Endothelial cell of umbilical vein (primary cell): ENCODE measurements at regions not wholly inside any gene's neighbourhood (a gene's known extent, or its start where the extent isn't known, plus 50 kb on each side); places are given as distances from the start of the nearest gene placed in this dataset.
"Not testable (repeated sequence)": the region's sequence is repeated elsewhere in the genome, so short reads cannot be mapped to it uniquely, and the experiment has no call there.

ENCODE experiments used
- BruUV-seq: library from RNA; stranded (reverse); fragments of 400-500 nt; replicated peaks from 2 replicates; lab custom pipeline; 2021; lab: Mats Ljungman, UMichigan
- CTCF ChIA-PET: fragments of 300-600, 350-600 bp; sonication (Branson Sonifier 250); formaldehyde crosslinking; loops from one replicate; lab custom pipeline; 2021; ENCODE audit warnings: antibody characterized with exemption, inconsistent platforms; lab: Charles Lee
- POLR2A ChIA-PET: fragments of 300-600, 350-600 bp; sonication (Branson Sonifier 250); formaldehyde crosslinking; loops from one replicate; lab custom pipeline; 2021; ENCODE audit warnings: antibody characterized with exemption, inconsistent platforms; lab: Charles Lee
- DNase-seq: peaks from one replicate; pipeline ENCODE4 v3.0.0-alpha.2; 2011; ENCODE audit warnings: low read depth, low spot score
- FAIRE-seq: peaks from 2 replicates; lab custom pipeline; 2011; peaks lifted over from hg19 to GRCh38; lab: Jason Lieb, UNC
- H2AFZ ChIP-seq: 2 replicates; pipeline ENCODE4 v1.6.0; 2012; ENCODE audit warnings: low read depth, low read length, control low read depth, inconsistent platforms
- H3K27ac ChIP-seq: 2 replicates; pipeline ENCODE4 v1.5.1; 2011; ENCODE audit warnings: low read depth, mild to moderate bottlenecking, control low read depth, low read length, moderate library complexity; ENCODE audit not compliant: insufficient read depth
- H3K27me3 ChIP-seq, 2 experiments: 2 replicates each; pipeline versions ENCODE4 v1.6.0 to v1.6.1; 2011; ENCODE audit warnings: low read length in 2 of 2, mixed read lengths in 1 of 2; ENCODE audit not compliant: control insufficient read depth in 2 of 2, insufficient read depth in 2 of 2
- H3K36me3 ChIP-seq, 2 experiments: 2 replicates in 1 of 2; 3 replicates in 1 of 2; pipeline ENCODE4 v1.5.1; 2011; ENCODE audit warnings: low read length in 2 of 2, mild to moderate bottlenecking in 1 of 2, moderate library complexity in 1 of 2; ENCODE audit not compliant: control insufficient read depth in 2 of 2, insufficient read depth in 2 of 2; ENCODE audit errors: extremely low read depth in 1 of 2
- H3K4me1 ChIP-seq: 3 replicates; pipeline ENCODE4 v1.5.1; 2011; ENCODE audit warnings: mild to moderate bottlenecking, low read length; ENCODE audit not compliant: control insufficient read depth, insufficient read depth; ENCODE audit errors: extremely low read depth
- H3K4me2 ChIP-seq: 2 replicates; pipeline ENCODE4 v1.6.1; 2011; ENCODE audit warnings: low read length, control low read depth, mixed read lengths; ENCODE audit not compliant: insufficient read depth
- H3K4me3 ChIP-seq, 3 experiments: fragments of 200-600 bp in 1 of 3; sonication (generic), shearing (Covaris generic) in 1 of 3; replicated peaks in 1 of 3; 2 replicates each; pipeline ENCODE4 v1.5.1; 2011 to 2016; ENCODE audit warnings: control low read depth in 3 of 3, low read length in 3 of 3, mild to moderate bottlenecking in 2 of 3, inconsistent platforms in 1 of 3, low read depth in 1 of 3, moderate library complexity in 1 of 3; ENCODE audit not compliant: insufficient read depth in 1 of 3
- H3K79me2 ChIP-seq: 2 replicates; pipeline ENCODE4 v1.6.0; 2012; ENCODE audit warnings: low read length, inconsistent platforms; ENCODE audit not compliant: control insufficient read depth, insufficient read depth
- H3K9ac ChIP-seq: replicated peaks from 2 replicates; pipeline ENCODE3; 2011; ENCODE audit warnings: low read length, control low read depth; ENCODE audit not compliant: insufficient read depth; ENCODE audit errors: extremely low read depth
- H3K9me1 ChIP-seq: replicated peaks from 3 replicates; pipeline ENCODE4 v1.6.0; 2011; ENCODE audit warnings: mild to moderate bottlenecking, low read length; ENCODE audit not compliant: control insufficient read depth, insufficient read depth; ENCODE audit errors: extremely low read depth
- H3K9me3 ChIP-seq: replicated peaks from 2 replicates; pipeline ENCODE4 v1.5.1; 2012; ENCODE audit warnings: low read length, inconsistent platforms; ENCODE audit not compliant: control insufficient read depth, insufficient read depth
- H4K20me1 ChIP-seq: replicated peaks from 2 replicates; pipeline ENCODE3; 2011; ENCODE audit warnings: mild to moderate bottlenecking, low read length; ENCODE audit not compliant: control insufficient read depth, insufficient read depth; ENCODE audit errors: extremely low read depth
- EZH2 ChIP-seq: IDR thresholded peaks from 2 replicates; pipeline ENCODE4 v1.6.1; 2012; ENCODE audit warnings: borderline replicate concordance, low read depth, mild to moderate bottlenecking, moderate library complexity, low read length, inconsistent platforms; ENCODE audit not compliant: severe bottlenecking
- FOS ChIP-seq: IDR thresholded peaks from 2 replicates; pipeline ENCODE4 v1.6.1; 2011; ENCODE audit warnings: mild to moderate bottlenecking, low read length, moderate library complexity, borderline replicate concordance; ENCODE audit not compliant: insufficient read depth
- GATA2 ChIP-seq: IDR thresholded peaks from 2 replicates; pipeline ENCODE4 v1.7.0; 2011; ENCODE audit warnings: low read depth, mild to moderate bottlenecking, moderate library complexity, mixed read lengths, low read length; ENCODE audit not compliant: insufficient read length, insufficient read depth
- JUN ChIP-seq: IDR thresholded peaks from 2 replicates; pipeline ENCODE4 v1.6.1; 2011; ENCODE audit warnings: borderline replicate concordance, low read depth; ENCODE audit not compliant: insufficient read length, insufficient read depth
- MYC ChIP-seq: IDR thresholded peaks from one replicate; pipeline ENCODE4 v1.6.1; 2011; ENCODE audit warnings: mild to moderate bottlenecking, low read depth, low read length
- POLR2A ChIP-seq: IDR thresholded peaks from 2 replicates; pipeline ENCODE4 v1.6.1; 2012; ENCODE audit warnings: low read depth, mild to moderate bottlenecking, control low read depth, low read length
- POLR2AphosphoS5 ChIP-seq: IDR thresholded peaks from 2 replicates; pipeline ENCODE4 v1.6.1; 2012; ENCODE audit warnings: low read depth, mild to moderate bottlenecking, control low read depth, low read length, moderate library complexity; ENCODE audit not compliant: insufficient read depth
- dilution Hi-C: fragments of 300-500 bp; cut with MboI; formaldehyde crosslinking; loops from one replicate; pipeline ENCODE4 v1.15.0; 2019; ENCODE audit warnings: low sequenced_read_pairs; ENCODE audit not compliant: extremely low pct_ligation_motif_present
- intact Hi-C: fragments of 100-400 bp; cut with micrococcal nuclease; formaldehyde crosslinking; loops from one replicate; pipeline ENCODE4 v1.10.0; 2022
- TF ChIP-seq, protein P1 (sequence below): IDR thresholded peaks from 2 replicates; pipeline ENCODE4 v1.6.1; 2011; ENCODE audit not compliant: insufficient read depth, insufficient read length
- TF ChIP-seq, protein P2 (sequence below), 2 donors: IDR thresholded peaks; 1 replicate in 1 of 2; 2 replicates in 1 of 2; pipeline ENCODE4 v1.5.1; 2011; ENCODE audit warnings: low read length in 2 of 2, mild to moderate bottlenecking in 2 of 2, moderate library complexity in 2 of 2, control low read depth in 1 of 2, inconsistent platforms in 1 of 2, low read depth in 1 of 2; ENCODE audit not compliant: insufficient read depth in 1 of 2; ENCODE audit errors: extremely low read depth in 1 of 2

DNA sequence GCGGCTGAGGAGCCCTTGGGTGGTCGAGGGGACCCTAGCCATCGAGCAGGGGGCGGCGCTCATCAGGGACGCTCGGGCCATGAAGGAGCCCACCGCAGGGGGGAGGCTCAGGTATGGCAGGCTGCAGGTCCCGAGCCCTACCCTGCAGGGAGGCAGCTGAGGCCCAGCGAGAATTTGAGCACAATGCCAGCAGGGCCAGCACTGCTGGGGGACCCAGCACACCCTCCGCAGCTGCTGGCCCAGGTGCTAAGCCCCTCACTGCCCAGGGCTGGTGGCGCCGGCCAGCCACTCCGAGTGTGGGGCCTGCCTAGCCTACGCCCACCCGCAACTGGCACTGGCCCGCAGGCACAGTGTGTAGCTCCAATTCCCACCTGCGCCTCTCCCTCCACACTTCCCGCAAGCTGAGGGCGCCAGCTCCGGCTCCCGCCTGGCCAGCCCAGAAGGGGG, 325.4 kb upstream of the FRG1 start:
- TF ChIP-seq GATA2, result no peak
- TF ChIP-seq MYC, result no peak
- TF ChIP-seq, protein P1, sequence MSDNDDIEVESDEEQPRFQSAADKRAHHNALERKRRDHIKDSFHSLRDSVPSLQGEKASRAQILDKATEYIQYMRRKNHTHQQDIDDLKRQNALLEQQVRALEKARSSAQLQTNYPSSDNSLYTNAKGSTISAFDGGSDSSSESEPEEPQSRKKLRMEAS, result no peak
- TF ChIP-seq POLR2A, result no peak
- TF ChIP-seq EZH2, result no peak
- TF ChIP-seq JUN, result no peak
- TF ChIP-seq POLR2AphosphoS5, result no peak
- no peak for TF ChIP-seq FOS
- TF ChIP-seq, protein P2, sequence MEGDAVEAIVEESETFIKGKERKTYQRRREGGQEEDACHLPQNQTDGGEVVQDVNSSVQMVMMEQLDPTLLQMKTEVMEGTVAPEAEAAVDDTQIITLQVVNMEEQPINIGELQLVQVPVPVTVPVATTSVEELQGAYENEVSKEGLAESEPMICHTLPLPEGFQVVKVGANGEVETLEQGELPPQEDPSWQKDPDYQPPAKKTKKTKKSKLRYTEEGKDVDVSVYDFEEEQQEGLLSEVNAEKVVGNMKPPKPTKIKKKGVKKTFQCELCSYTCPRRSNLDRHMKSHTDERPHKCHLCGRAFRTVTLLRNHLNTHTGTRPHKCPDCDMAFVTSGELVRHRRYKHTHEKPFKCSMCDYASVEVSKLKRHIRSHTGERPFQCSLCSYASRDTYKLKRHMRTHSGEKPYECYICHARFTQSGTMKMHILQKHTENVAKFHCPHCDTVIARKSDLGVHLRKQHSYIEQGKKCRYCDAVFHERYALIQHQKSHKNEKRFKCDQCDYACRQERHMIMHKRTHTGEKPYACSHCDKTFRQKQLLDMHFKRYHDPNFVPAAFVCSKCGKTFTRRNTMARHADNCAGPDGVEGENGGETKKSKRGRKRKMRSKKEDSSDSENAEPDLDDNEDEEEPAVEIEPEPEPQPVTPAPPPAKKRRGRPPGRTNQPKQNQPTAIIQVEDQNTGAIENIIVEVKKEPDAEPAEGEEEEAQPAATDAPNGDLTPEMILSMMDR (IDR thresholded peaks at IDR 0.05; ENCODE audit: extremely low read depth in 1 of 2, insufficient read depth in 1 of 2, low read depth in 1 of 2, low read length in 2 of 2), result no peak

DNA sequence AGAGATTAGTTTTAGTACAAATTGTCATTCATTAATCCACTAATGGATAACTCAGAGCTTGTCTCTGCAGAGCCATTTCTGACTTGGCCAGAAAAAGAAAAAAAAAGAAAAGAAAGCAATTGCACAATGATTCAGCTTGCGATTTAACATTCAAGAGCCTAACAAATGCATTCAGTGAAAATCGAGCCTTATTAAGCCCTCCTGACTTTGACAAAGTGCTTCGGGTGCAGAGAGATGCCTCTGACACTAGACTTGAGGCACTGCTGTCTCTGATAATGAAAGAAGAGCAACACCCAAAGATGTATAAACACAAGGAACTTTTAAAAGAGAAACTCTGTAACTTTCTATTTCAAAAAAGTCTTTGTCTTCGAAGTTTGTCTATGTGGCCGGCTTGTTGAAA, 322.9 kb upstream of the FRG1 start:
- H3K36me3 ChIP-seq, H4K20me1 ChIP-seq, H2AFZ ChIP-seq, FAIRE-seq, POLR2A ChIA-PET, H3K79me2 ChIP-seq, intact Hi-C loops, DNase-seq, dilution Hi-C loops, H3K9me3 ChIP-seq, H3K9me1 ChIP-seq, CTCF ChIA-PET, BruUV-seq, H3K4me3 ChIP-seq, H3K4me1 ChIP-seq, H3K27me3 ChIP-seq, H3K4me2 ChIP-seq, H3K9ac ChIP-seq, H3K27ac ChIP-seq: not testable (repeated sequence)

More for the DNA sequence above, 325.4 kb upstream of the FRG1 start:
- H3K9me1 ChIP-seq, result no peaks in the 10 kb centered on the region
- FAIRE-seq (no peak), DNase-seq (no peak)
- POLR2A ChIA-PET, result no interaction called here
- no TSS peak for BruUV-seq
- intact Hi-C loops, result no loop called here
- no peaks in the 10 kb centered on the region for H3K4me1 ChIP-seq
- H3K9ac ChIP-seq, result no peak overlapping the region
- dilution Hi-C loops, result no loop called here
- no peak overlapping the region for H3K4me3 ChIP-seq
- no peaks in the 10 kb centered on the region for H3K9me3 ChIP-seq
- H3K27ac ChIP-seq, result no peak overlapping the region
- no peaks in the 10 kb centered on the region for H3K79me2 ChIP-seq
- no peaks in the 10 kb centered on the region for H3K36me3 ChIP-seq
- H3K27me3 ChIP-seq, result no peaks in the 10 kb centered on the region
- no peaks in the 10 kb centered on the region for H4K20me1 ChIP-seq
- no peak overlapping the region for H2AFZ ChIP-seq
- CTCF ChIA-PET, result no interaction called here
- H3K4me2 ChIP-seq, result no peak overlapping the region

DNA sequence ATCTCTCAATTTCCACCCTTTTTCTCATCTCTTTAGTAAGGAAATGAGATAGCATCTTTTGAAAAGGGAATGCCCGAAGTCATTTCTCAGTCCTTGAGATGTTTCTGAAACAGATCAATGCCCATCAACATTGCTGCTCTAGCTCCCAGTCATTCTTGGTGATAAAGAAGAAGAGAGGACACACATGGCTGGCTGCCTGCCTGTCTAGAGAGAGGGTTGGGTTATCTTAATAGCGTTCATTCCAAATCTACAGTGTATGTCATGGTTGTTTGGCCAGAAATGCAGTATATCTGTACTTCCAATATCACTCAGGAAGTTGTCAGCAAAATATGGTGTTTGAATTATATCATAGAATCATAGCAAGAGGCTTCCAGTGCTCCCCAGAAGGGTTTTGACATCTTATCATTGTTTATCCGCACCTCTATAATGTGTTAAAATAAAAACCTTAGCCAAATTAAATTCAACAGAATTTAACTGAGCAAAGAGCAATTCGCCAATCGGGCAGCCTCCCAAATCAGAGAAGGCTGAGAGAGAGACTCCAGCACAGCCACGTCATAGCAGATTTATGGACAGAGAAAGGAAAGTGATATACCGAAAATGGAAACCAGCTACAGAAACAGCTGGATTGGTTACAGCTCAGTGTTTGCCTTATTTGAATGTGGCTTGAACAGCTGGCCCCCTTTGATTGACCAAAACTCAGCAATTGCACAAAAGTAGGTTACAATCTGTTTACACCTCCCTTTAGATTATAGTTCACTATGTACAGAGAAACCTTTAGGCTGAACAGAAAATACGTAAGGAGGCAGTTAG, 321.0 kb upstream of the FRG1 start:
- CTCF ChIA-PET, H3K9me1 ChIP-seq, dilution Hi-C loops, POLR2A ChIA-PET, H3K36me3 ChIP-seq, H3K4me3 ChIP-seq, FAIRE-seq, H3K27ac ChIP-seq, H3K4me1 ChIP-seq, intact Hi-C loops, H3K9me3 ChIP-seq, H3K79me2 ChIP-seq, H3K27me3 ChIP-seq, DNase-seq, H3K9ac ChIP-seq, BruUV-seq, H2AFZ ChIP-seq, H3K4me2 ChIP-seq, H4K20me1 ChIP-seq: not testable (repeated sequence)
